Adrenal gland (tissue), 9 donors: ENCODE measurements at regions not wholly inside any gene's neighbourhood (a gene's known extent, or its start where the extent isn't known, plus 50 kb on each side); places are given as distances from the start of the nearest gene placed in this dataset.

ENCODE experiments used
- DNase-seq, 7 donors: peaks; one replicate each; pipeline ENCODE4 v3.0.0-alpha.2; 2019 to 2020
- H3K27ac ChIP-seq, 5 donors: fragments of 200-600 bp; sonication (generic) in 4 of 5; 1 replicate in 3 of 5; 2 replicates in 2 of 5; pipeline versions ENCODE4 v1.5.1 to v1.8.0; 2016 to 2020; ENCODE audit warnings: mild to moderate bottlenecking in 1 of 5
- H3K27me3 ChIP-seq: fragments of 200-600 bp; 2 replicates; pipeline ENCODE4 v1.8.0; 2021
- H3K36me3 ChIP-seq, 2 donors: fragments of 200-600 bp; replicated peaks in 1 of 2; 1 replicate in 1 of 2; 2 replicates in 1 of 2; pipeline versions ENCODE4 v1.5.1 to v1.8.0; 2018 to 2022
- H3K4me1 ChIP-seq, 2 donors: fragments of 200-600 bp; replicated peaks in 1 of 2; 1 replicate in 1 of 2; 2 replicates in 1 of 2; pipeline versions ENCODE4 v1.5.1 to v1.8.0; 2018 to 2021
- H3K4me3 ChIP-seq, 4 donors: fragments of 200-600 bp; sonication (generic) in 3 of 4; one replicate each; pipeline ENCODE4 v1.5.1; 2016 to 2018
- H3K9me3 ChIP-seq, 3 donors: fragments of 200-600 bp; sonication (generic) in 1 of 3; replicated peaks in 1 of 3; 1 replicate in 2 of 3; 2 replicates in 1 of 3; pipeline versions ENCODE4 v1.5.1 to v1.8.0; 2016 to 2021
- CTCF ChIP-seq, 6 experiments: fragments of 450-650 bp in 4 of 6; fragments of 200-600 bp in 2 of 6; sonication (generic) in 1 of 6; IDR thresholded peaks; 1 replicate in 5 of 6; 2 replicates in 1 of 6; pipeline versions ENCODE4 v1.5.1 to v1.8.0; 2016 to 2021; ENCODE audit warnings: antibody characterized with exemption in 6 of 6, mild to moderate bottlenecking in 2 of 6, moderate library complexity in 1 of 6
- POLR2A ChIP-seq, 2 donors: fragments of 450-650 bp; IDR thresholded peaks; one replicate each; pipeline ENCODE4 v1.6.1; 2017; ENCODE audit warnings: antibody characterized with exemption in 2 of 2, mild to moderate bottlenecking in 2 of 2, moderate library complexity in 1 of 2
- WGBS, 4 donors: extraction: QIAGEN DNeasy Blood & Tissue Kit in 2 of 4; methylation state at CpG; one replicate each; pipeline versions ENCODE4 v1.1.5 to v1.1.7; 2013 to 2017; 5-methylcytosine and 5-hydroxymethylcytosine counted together
- intact Hi-C, 2 donors: fragments of 100-400 bp; cut with DNase I; formaldehyde crosslinking; loops; one replicate each; pipeline versions ENCODE4 v1.14.1 to v1.15.0; 2022 to 2023
- donor health status: healthy with polysubstance abuse.
- donor health status: Bipolar disorder and iron deficiency.
- donor health status: DM: yes; HTN: yes; CAD: no.
- donor health status: DM: no; HTN: no; CAD: no.
- donor health status: DM: no; HTN: no; CAD: no.

- Histone ChIP-seq H3K36me3 (no peaks in the 10 kb centered on the region), H3K27me3 (no peaks in the 10 kb centered on the region), H3K4me1 (no peaks in the 10 kb centered on the region), H3K9me3 (no peaks in the 10 kb centered on the region), H3K27ac (no peak overlapping the region), H3K4me3 (no peak overlapping the region)
- intact Hi-C loops: no loop called here
- WGBS, 4 donors: 36 to 50% (median 49%) methylated on average over 2 of the region's 2 CpGs
- DNase-seq: no peak
- TF ChIP-seq CTCF (IDR thresholded peaks at IDR 0.05) (no peak), POLR2A (IDR thresholded peaks at IDR 0.05) (no peak)
Measured at GRCh38 chr13:107551521-107551920, 663.8 kb downstream of the LIG4 start.

GRCh38 chr13:107548338-107548737 is 667.0 kb downstream of the LIG4 start:
- 53 to 61% (median 58%) methylated on average over 1 of the region's 1 CpG for WGBS, 4 donors
- H3K27me3 ChIP-seq: no peaks in the 10 kb centered on the region
- H3K27ac ChIP-seq: no peak overlapping the region
- intact Hi-C loops: no loop called here
- no peak overlapping the region for H3K4me3 ChIP-seq
- no peaks in the 10 kb centered on the region for H3K36me3 ChIP-seq
- no peaks in the 10 kb centered on the region for H3K9me3 ChIP-seq
- no peaks in the 10 kb centered on the region for H3K4me1 ChIP-seq
- no peak for TF ChIP-seq POLR2A (IDR thresholded peaks at IDR 0.05)
- TF ChIP-seq CTCF (IDR thresholded peaks at IDR 0.05): no peak
- no peak for DNase-seq

GRCh38 chr13:107545946-107546502 is 669.3 kb downstream of the LIG4 start:
- TF ChIP-seq CTCF (IDR thresholded peaks at IDR 0.05): no peak
- no peak for TF ChIP-seq POLR2A (IDR thresholded peaks at IDR 0.05)
- Histone ChIP-seq H3K27ac (no peak overlapping the region), H3K27me3 (no peaks in the 10 kb centered on the region), H3K4me3 (no peak overlapping the region), H3K4me1 (no peaks in the 10 kb centered on the region), H3K36me3 (no peaks in the 10 kb centered on the region), H3K9me3 (no peaks in the 10 kb centered on the region)
- intact Hi-C loops: no loop called here
- WGBS, 4 donors: 64 to 75% (median 70%) methylated on average over 5 of the region's 5 CpGs
- DNase-seq: no peak

- TF ChIP-seq POLR2A (IDR thresholded peaks at IDR 0.05) (no peak), CTCF (IDR thresholded peaks at IDR 0.05) (no peak)
- no peaks in the 10 kb centered on the region for H3K36me3 ChIP-seq
- no peak overlapping the region for H3K4me3 ChIP-seq
- WGBS, 4 donors: 53 to 78% (median 61%) methylated on average over 1 of the region's 1 CpG
- no peak overlapping the region for H3K27ac ChIP-seq
- no peaks in the 10 kb centered on the region for H3K27me3 ChIP-seq
- intact Hi-C loops: no loop called here
- no peaks in the 10 kb centered on the region for H3K9me3 ChIP-seq
- DNase-seq: no peak
- no peaks in the 10 kb centered on the region for H3K4me1 ChIP-seq
Measured at GRCh38 chr13:107534548-107534947, 680.8 kb downstream of the LIG4 start.
